Panc1 (cell line): ENCODE measurements at regions not wholly inside any gene's neighbourhood (a gene's known extent, or its start where the extent isn't known, plus 50 kb on each side); places are given as distances from the start of the nearest gene placed in this dataset.

ENCODE experiments used
- CTCF ChIP-seq: fragments of 450-650 bp; IDR thresholded peaks from 2 replicates; pipeline ENCODE4 v1.5.1; 2017; ENCODE audit warnings: mild to moderate bottlenecking
- POLR2AphosphoS5 ChIP-seq: IDR thresholded peaks from 2 replicates; pipeline ENCODE4 v1.6.1; 2012; ENCODE audit warnings: mild to moderate bottlenecking, low read depth, low read length, moderate library complexity
- TF ChIP-seq, protein P1 (sequence below), 2 experiments: IDR thresholded peaks; 2 replicates each; pipeline ENCODE4 v1.6.1; 2011 to 2012; ENCODE audit warnings: low read depth in 2 of 2, control low read depth in 1 of 2, low read length in 1 of 2, mild to moderate bottlenecking in 1 of 2, moderate library complexity in 1 of 2; ENCODE audit not compliant: insufficient read depth in 1 of 2

GRCh38 chr2:181185421-181185820 is 205.0 kb downstream of the UBE2E3 start:
- no peak for TF ChIP-seq POLR2AphosphoS5
- TF ChIP-seq, protein P1, sequence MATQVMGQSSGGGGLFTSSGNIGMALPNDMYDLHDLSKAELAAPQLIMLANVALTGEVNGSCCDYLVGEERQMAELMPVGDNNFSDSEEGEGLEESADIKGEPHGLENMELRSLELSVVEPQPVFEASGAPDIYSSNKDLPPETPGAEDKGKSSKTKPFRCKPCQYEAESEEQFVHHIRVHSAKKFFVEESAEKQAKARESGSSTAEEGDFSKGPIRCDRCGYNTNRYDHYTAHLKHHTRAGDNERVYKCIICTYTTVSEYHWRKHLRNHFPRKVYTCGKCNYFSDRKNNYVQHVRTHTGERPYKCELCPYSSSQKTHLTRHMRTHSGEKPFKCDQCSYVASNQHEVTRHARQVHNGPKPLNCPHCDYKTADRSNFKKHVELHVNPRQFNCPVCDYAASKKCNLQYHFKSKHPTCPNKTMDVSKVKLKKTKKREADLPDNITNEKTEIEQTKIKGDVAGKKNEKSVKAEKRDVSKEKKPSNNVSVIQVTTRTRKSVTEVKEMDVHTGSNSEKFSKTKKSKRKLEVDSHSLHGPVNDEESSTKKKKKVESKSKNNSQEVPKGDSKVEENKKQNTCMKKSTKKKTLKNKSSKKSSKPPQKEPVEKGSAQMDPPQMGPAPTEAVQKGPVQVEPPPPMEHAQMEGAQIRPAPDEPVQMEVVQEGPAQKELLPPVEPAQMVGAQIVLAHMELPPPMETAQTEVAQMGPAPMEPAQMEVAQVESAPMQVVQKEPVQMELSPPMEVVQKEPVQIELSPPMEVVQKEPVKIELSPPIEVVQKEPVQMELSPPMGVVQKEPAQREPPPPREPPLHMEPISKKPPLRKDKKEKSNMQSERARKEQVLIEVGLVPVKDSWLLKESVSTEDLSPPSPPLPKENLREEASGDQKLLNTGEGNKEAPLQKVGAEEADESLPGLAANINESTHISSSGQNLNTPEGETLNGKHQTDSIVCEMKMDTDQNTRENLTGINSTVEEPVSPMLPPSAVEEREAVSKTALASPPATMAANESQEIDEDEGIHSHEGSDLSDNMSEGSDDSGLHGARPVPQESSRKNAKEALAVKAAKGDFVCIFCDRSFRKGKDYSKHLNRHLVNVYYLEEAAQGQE (IDR thresholded peaks at IDR 0.05; ENCODE audit: insufficient read depth in 1 of 2, low read depth in 2 of 2, low read length in 1 of 2), result no peak
- no peak for TF ChIP-seq CTCF
